GM19239 (cell line): ENCODE measurements at regions not wholly inside any gene's neighbourhood (a gene's known extent, or its start where the extent isn't known, plus 50 kb on each side); places are given as distances from the start of the nearest gene placed in this dataset.

Experiments used
- DNase-seq: peaks from one replicate; pipeline ENCODE4 v3.0.0; 2011; ENCODE audit warnings: low spot score; ENCODE audit not compliant: insufficient read length
- FAIRE-seq: peaks from 2 replicates; lab custom pipeline; 2011; peaks lifted over from hg19 to GRCh38; lab: Jason Lieb, UNC

DNA sequence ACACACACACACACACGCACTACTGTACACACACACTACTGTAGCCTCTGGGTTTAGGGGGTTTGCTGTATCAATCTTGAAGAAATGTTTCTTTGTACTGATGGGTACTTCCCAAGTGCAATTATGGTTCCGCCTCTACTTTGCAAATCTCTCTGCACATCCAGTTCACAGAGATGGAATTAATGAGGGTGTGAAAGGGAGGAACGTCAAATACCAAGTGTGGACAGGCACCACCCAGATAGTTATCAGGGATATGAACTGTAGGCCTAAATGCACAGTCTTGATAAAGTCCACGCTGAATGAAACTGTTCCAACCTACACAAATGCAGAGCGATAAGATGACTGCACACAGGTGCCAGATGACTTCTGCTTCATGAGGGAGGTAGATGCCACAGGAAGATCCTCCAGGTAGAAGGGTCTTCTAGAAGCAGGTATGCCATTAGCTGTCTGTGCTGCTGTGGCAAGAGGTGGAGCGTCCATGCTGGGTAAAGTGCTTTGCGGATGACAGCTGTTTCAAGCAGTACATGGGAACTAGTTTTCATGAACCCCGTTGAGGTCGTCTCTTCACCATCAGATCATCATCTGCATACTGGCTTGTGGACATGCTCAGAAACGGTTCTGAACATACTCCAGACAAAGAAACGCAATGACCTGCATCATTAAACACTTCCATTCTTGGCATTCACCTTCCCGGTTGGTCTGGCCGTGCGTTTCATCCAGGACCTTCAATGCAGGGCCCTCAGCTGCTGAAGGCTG is 314.3 kb upstream of the RTL1 start:
- DNase-seq: no peak
- FAIRE-seq: no peak

DNA sequence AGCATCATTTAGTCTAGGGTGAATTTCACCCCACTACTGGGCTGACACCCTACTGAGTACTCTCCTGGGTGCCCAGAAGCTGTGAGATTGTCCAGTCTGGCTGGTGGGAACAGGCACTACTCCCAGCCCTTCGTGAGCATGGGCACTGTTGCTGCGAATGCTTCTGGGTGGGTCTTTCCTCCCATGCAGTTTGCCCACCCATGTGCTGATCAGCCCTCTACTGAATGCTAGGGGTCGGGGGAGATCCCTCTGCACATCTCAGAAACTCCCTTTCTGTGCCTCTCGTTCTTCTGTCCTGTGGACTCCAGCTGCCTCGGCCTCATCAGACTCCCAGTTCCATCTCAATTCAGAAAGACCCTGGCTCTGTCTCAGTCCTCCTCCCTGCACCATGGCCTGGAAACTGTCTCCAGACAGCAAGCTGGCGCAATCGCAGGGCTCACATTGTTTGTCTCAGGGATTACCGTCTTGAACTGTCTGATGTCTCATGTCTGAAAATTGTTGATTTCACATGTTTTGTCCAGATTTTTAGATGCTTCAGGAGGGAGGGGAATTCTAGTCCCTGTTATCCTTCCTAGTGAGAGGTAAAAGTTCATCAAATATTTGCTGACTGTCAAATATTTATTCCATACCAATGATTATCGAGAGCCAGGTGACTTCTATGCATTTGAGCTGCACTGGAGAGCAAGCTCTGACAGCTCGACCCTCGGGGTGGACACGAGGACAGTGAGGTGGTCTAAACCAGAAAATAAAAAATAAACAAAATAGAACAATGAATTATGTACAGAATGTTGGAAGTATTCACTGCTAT is 316.6 kb upstream of the RTL1 start:
- FAIRE-seq: no peak
- no peak for DNase-seq

GRCh38 chr14:101220921-101221510 is 317.5 kb upstream of the RTL1 start:
- DNase-seq (no peak), FAIRE-seq (no peak)

DNA sequence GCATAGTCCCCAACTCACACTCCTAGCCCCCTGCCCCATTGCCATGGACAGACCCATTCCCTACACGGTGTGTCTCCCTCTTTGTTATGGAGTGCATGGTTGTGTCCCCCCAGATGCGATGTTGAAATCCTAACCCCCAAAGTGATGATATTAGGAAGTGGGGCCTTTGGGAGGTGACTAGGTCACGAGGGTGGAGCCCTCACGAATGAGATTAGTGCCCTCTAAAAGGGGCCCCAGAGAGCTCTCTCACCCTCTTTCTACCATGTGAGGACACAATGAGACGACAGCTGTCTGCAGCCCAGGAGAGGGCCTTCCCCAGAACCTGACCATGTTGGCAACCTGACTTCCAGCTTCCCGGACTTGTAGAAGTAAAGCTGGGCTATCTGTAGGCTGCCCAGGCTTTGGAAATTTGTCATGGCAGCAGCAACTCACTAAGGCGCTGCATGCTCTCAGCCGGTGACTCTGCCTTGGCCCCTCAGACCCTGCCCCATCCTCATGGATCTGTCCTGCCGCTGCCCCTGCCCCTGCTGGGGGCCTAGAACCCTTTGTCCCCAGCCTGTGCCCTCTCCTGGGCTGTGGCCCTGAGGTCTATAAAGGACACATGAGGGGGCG is 318.1 kb upstream of the RTL1 start:
- FAIRE-seq (no peak), DNase-seq (no peak)

DNA sequence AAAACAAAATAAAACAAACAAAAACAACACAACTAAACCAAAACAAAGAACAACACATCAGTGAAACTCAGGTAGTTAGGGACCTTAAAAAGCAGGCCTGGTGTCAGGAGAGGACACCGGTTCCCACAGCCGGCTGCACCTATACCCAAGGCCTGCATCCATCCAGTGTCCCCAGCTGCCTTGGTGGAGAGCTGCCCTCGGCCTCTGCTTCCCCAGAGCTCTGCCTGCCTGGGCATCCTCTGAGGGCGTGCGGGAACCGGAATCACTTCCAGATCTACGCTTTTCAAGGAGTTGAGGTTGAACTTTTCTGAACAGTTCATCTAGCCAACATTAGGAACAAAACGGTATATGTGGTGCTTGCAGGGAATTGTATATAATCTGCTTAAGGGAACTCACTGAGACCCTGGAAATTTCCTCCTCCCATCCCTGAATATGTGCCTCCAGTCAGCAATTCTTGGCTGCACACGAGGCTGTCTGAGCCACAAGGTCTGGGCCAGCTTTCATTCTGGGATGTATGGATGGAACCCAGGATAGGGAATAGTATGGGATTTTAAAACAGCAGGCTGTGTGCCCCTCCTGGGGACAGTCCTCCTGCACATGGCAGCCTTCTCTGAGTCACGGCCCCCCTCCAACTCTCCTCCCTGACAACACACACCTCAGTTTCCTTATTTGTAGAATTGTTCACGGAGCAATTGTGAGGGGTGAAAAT is 319.0 kb upstream of the RTL1 start:
- no peak for DNase-seq
- no peak for FAIRE-seq

DNA sequence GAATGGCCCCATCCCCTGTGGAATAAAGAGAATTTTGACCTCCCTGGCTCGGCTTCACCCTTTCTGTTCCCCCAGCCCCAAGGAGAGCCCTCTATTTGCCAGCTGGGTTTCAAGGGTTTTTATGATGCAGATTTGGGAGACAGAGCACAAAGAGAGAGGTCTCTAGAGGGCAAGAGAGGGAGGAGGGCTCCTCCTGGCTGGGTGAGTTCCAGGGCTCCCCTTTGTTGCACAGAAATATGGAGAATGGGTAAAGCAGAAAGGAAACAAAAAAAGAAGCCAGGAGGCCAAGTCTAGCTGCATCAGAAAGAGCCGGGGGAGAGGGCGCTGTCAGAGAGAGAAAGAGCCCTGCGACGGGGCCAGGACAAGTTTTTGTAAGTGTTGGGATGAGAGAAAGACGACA is 319.6 kb upstream of the RTL1 start:
- no peak for FAIRE-seq
- DNase-seq: no peak

GRCh38 chr14:101223561-101224162 is 320.1 kb upstream of the RTL1 start:
- FAIRE-seq: no peak

GRCh38 chr14:101224356-101225156 is 321.0 kb upstream of the RTL1 start:
- FAIRE-seq: no peak
- DNase-seq: no peak

More at GRCh38 chr14:101223561-101224162, 320.1 kb upstream of the RTL1 start:
- no peak for DNase-seq

DNA sequence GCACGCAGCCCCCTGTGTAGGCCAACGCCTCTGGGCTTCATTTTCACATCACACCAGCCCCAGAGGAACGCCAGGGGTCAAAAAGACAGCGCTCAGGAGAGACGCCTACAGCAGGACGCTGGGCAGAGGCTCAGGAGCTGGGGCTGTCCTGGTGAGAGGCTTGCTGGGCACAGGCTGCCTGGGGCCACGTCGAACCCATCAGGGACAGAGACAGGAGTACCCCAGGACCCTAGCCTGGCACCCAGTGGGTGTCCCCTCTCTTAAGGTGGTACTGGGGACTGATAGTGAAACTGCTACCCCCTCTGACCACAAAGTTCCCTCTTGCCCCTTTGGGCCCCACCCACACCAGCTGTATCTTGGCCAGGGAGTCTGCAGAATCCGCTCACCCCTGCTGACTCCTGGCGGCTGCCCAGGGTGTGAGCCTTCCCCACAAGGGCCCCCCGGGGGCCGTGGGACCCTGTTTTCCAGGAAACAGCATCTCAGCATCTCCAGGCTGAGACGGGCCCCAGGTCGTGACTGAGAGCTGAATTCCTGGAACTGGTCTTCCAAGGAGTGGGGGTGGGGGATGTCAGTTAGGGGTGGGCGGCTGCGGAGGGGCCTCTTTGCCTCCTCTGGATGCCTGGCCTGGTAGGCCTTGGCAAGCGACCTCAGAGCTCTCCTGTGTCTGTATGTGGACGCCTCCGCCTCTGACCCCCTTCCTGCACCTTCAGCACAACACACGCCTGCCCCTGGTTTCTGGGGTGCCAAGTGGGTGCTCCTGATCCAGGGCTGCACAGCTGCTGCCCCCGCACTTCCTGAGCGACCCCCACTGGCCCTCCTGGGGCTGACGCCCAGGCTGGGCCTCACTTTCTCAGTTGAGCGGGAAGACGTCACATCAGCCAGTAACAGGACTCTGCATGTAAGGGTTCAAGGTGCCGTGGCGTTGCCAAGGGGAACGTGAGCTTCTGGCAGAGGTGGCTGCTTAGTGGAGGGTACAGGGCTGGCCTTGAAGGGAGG is 321.9 kb upstream of the RTL1 start:
- DNase-seq (no peak), FAIRE-seq (no peak)

DNA sequence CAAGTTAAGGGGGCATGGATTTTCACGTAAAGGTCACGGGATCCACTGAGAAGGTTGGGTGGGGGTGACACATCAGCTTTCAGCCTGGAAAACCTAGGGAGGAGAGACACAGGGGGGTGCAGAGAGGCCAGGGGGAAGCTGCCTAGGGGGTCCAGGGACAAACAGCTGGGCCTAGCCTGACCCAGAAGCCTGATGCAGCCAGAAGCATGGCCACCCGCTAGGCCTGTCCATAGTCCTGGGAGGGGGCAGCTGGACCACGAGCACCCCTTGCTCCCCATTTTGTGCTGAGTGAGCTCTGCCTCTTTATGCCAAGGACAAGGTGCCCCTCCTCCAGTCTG is 322.7 kb upstream of the RTL1 start:
- FAIRE-seq: no peak
- no peak for DNase-seq

GRCh38 chr14:101226603-101227425 is 323.3 kb upstream of the RTL1 start:
- no peak for DNase-seq
- FAIRE-seq: no peak

- no peak for FAIRE-seq
- no peak for DNase-seq
Observed at GRCh38 chr14:101227611-101228594, 324.4 kb upstream of the RTL1 start.

GRCh38 chr14:101228949-101229541 is 325.5 kb upstream of the RTL1 start:
- FAIRE-seq (no peak), DNase-seq (no peak)

GRCh38 chr14:101229666-101230065 is 326.1 kb upstream of the RTL1 start:
- no peak for DNase-seq
- FAIRE-seq: no peak

DNA sequence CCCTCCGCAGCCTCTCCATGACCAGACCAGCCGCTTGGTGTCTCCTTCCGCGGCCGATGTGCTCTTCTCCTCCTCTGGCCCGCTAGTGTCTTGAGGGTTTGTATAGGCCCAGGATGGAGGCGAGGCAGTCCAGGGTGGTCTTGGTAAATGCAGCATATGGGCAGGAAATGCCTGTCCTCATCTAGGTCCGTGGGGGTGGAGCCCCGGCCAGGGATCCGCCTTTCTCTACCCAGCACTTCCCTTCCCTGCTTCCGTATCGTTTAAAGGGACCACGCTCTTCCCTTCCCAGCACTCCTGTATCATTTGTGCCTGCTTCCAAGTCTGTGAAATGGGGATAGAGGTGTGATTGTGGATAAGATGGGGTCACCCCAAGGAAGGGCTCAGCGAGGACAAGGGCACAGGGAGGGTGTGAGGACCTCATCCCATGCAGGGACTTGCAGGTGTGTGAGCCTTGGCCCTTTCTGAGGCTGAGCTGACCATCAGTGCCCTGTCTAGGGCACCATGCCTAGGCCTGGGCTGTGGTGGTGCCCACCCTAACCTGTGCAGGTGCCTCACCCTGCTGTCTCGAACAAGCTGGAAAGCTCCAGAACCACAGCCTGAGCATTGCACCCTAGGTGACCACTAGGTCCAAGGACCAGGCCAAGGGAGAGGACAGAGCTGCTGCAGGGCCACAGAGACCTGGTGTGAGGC is 326.8 kb upstream of the RTL1 start:
- DNase-seq (no peak), FAIRE-seq (no peak)
